HCT116 (cell line): ENCODE measurements at regions not wholly inside any gene's neighbourhood (a gene's known extent, or its start where the extent isn't known, plus 50 kb on each side); places are given as distances from the start of the nearest gene placed in this dataset.

Experiments
- ATAC-seq: fragments of 200-7000 bp; cut with Tn5 transposase; 2 replicates; pipeline ENCODE4 v1.9.1; 2020; ENCODE audit warnings: mild to moderate bottlenecking, moderate library complexity
- BruUV-seq: library from RNA; stranded (reverse); fragments of 400-500 nt; replicated peaks from 2 replicates; lab custom pipeline; 2021; lab: Mats Ljungman, UMichigan
- CTCF ChIA-PET: fragments of 300-600 bp; sonication (Branson Sonifier 250); formaldehyde crosslinking; loops from one replicate; lab custom pipeline; 2021; ENCODE audit warnings: antibody characterized with exemption; lab: Charles Lee
- POLR2A ChIA-PET: fragments of 300-600, 350-600 bp; sonication (Branson Sonifier 250); formaldehyde crosslinking; loops from one replicate; lab custom pipeline; 2021; ENCODE audit warnings: antibody characterized with exemption; lab: Charles Lee
- RAD21 ChIA-PET, 2 experiments: fragments of 300-600 bp; sonication (Branson Sonifier 250); formaldehyde crosslinking; loops; one replicate each; lab custom pipeline; 2023; ENCODE audit warnings: low total read pairs in 2 of 2; ENCODE audit not compliant: uncharacterized antibody in 2 of 2, unreplicated experiment in 2 of 2, low non-redundant PET in 1 of 2; lab: Charles Lee
- DNase-seq: peaks from one replicate; pipeline ENCODE4 v3.0.0-alpha.2; 2010; ENCODE audit warnings: low read depth, low spot score
- H2AFZ ChIP-seq: fragments of 200-600 bp; shearing (Covaris generic), sonication (generic); 2 replicates; pipeline ENCODE4 v1.6.1; 2017; ENCODE audit warnings: low read depth, mixed run types, mixed read lengths, antibody characterized with exemption, low read length; ENCODE audit not compliant: poor library complexity, severe bottlenecking
- H3K27ac ChIP-seq: 2 replicates; pipeline ENCODE4 v1.5.1; 2012; ENCODE audit warnings: low read depth, low read length
- H3K27me3 ChIP-seq: fragments of 200-600 bp; sonication (generic); 2 replicates; pipeline ENCODE4 v1.6.1; 2016; ENCODE audit warnings: mixed run types, low read length, mixed read lengths; ENCODE audit not compliant: insufficient read depth
- H3K36me3 ChIP-seq, 2 experiments: fragments of 200-500 bp in 1 of 2; fragments of 200-600 bp in 1 of 2; sonication (Bioruptor generic) in 1 of 2; sonication (generic) in 1 of 2; 2 replicates each; pipeline versions ENCODE4 v1.5.1 to v1.6.1; 2014 to 2016; ENCODE audit warnings: low read length in 2 of 2, inconsistent platforms in 1 of 2, mixed read lengths in 1 of 2, mixed run types in 1 of 2; ENCODE audit not compliant: insufficient read depth in 2 of 2, control insufficient read depth in 1 of 2
- H3K4me1 ChIP-seq, 2 experiments: fragments of 200-600 bp in 1 of 2; sonication (generic) in 1 of 2; 2 replicates each; pipeline versions ENCODE4 v1.5.1 to v1.6.1; 2012 to 2017; ENCODE audit warnings: low read length in 2 of 2, inconsistent platforms in 1 of 2, mild to moderate bottlenecking in 1 of 2, mixed read lengths in 1 of 2, mixed run types in 1 of 2, moderate library complexity in 1 of 2; ENCODE audit not compliant: insufficient read depth in 2 of 2, control insufficient read depth in 1 of 2
- H3K4me2 ChIP-seq: fragments of 200-600 bp; sonication (generic); 2 replicates; pipeline ENCODE4 v1.6.1; 2017; ENCODE audit warnings: mixed run types, low read length, mixed read lengths
- H3K4me3 ChIP-seq, 2 experiments: fragments of 200-600 bp in 1 of 2; sonication (generic) in 1 of 2; replicated peaks in 1 of 2; 2 replicates each; pipeline ENCODE4 v1.5.1; 2011 to 2016; ENCODE audit warnings: low read length in 2 of 2, control low read depth in 1 of 2, low read depth in 1 of 2, mild to moderate bottlenecking in 1 of 2, mixed read lengths in 1 of 2, mixed run types in 1 of 2
- H3K79me2 ChIP-seq: fragments of 200-600 bp; sonication (generic); 2 replicates; pipeline ENCODE4 v1.6.1; 2017; ENCODE audit warnings: mild to moderate bottlenecking, mixed run types, low read length, moderate library complexity, mixed read lengths; ENCODE audit not compliant: insufficient read depth
- H3K9ac ChIP-seq: fragments of 200-600 bp; sonication (generic); 2 replicates; pipeline ENCODE4 v1.6.1; 2016; ENCODE audit warnings: low read length, mixed read lengths
- H3K9me2 ChIP-seq: fragments of 200-600 bp; sonication (generic), shearing (Covaris generic); 2 replicates; pipeline ENCODE4 v1.6.1; 2017; ENCODE audit warnings: mixed run types, mild to moderate bottlenecking, moderate library complexity; ENCODE audit not compliant: insufficient read depth
- H3K9me3 ChIP-seq, 2 experiments: fragments of 200-500 bp in 1 of 2; fragments of 200-600 bp in 1 of 2; sonication (Bioruptor generic) in 1 of 2; sonication (generic) in 1 of 2; 2 replicates each; pipeline ENCODE4 v1.6.1; 2014 to 2017; ENCODE audit warnings: low read length in 2 of 2, mixed read lengths in 2 of 2, inconsistent platforms in 1 of 2, low read depth in 1 of 2, mild to moderate bottlenecking in 1 of 2, mixed run types in 1 of 2, moderate library complexity in 1 of 2; ENCODE audit not compliant: control insufficient read depth in 1 of 2, insufficient read depth in 1 of 2
- H4K20me1 ChIP-seq: fragments of 200-600 bp; sonication (generic), shearing (Covaris generic); 2 replicates; pipeline ENCODE4 v1.6.1; 2017; ENCODE audit warnings: mixed run types, mild to moderate bottlenecking, moderate library complexity; ENCODE audit not compliant: insufficient read depth
- CEBPB ChIP-seq: IDR thresholded peaks from 2 replicates; pipeline ENCODE4 v1.6.1; 2012; ENCODE audit warnings: low read depth
- CTCF ChIP-seq, 3 experiments: fragments of 200-600 bp in 1 of 3; sonication (generic) in 1 of 3; IDR thresholded peaks in 2 of 3; conservative IDR thresholded peaks in 1 of 3; 2 replicates each; pipeline ENCODE4 v1.5.1; 2012 to 2017; ENCODE audit warnings: low read depth in 2 of 3, low read length in 2 of 3, antibody characterized with exemption in 1 of 3, borderline replicate concordance in 1 of 3, control low read depth in 1 of 3, mild to moderate bottlenecking in 1 of 3, mixed read lengths in 1 of 3, mixed run types in 1 of 3, moderate library complexity in 1 of 3; ENCODE audit not compliant: insufficient read depth in 1 of 3
- EGR1 ChIP-seq: IDR thresholded peaks from 2 replicates; pipeline ENCODE4 v1.6.1; 2012; ENCODE audit warnings: low read depth
- MAX ChIP-seq: IDR thresholded peaks from 2 replicates; pipeline ENCODE4 v1.6.1; 2012
- POLR2A ChIP-seq: IDR thresholded peaks from 2 replicates; pipeline ENCODE4 v1.7.0; 2011; ENCODE audit warnings: borderline replicate concordance; ENCODE audit not compliant: insufficient read depth, insufficient read length; ENCODE audit errors: extremely low read depth
- RAD21 ChIP-seq: IDR thresholded peaks from 2 replicates; pipeline ENCODE4 v1.6.1; 2012; ENCODE audit warnings: low read depth, mild to moderate bottlenecking
- REST ChIP-seq: IDR thresholded peaks from 2 replicates; pipeline ENCODE4 v1.6.1; 2012; ENCODE audit warnings: low read depth
- SRF ChIP-seq: IDR thresholded peaks from 2 replicates; pipeline ENCODE4 v1.6.1; 2012; ENCODE audit warnings: low read depth
- YY1 ChIP-seq: IDR thresholded peaks from 2 replicates; pipeline ENCODE4 v1.6.1; 2011; ENCODE audit warnings: low read length, low read depth, moderate library complexity, mild to moderate bottlenecking; ENCODE audit not compliant: insufficient replicate concordance; ENCODE audit errors: extremely low read depth
- ZFX ChIP-seq: fragments of 450-650 bp; IDR thresholded peaks from 2 replicates; pipeline ENCODE4 v1.6.1; 2017
- ZNF274 ChIP-seq: fragments of 200-500 bp; sonication (Bioruptor generic); IDR thresholded peaks from 2 replicates; pipeline ENCODE4 v1.6.1; 2014; ENCODE audit warnings: mild to moderate bottlenecking, low read depth, low read length, inconsistent platforms
- intact Hi-C: fragments of 100-400 bp; cut with micrococcal nuclease; formaldehyde crosslinking; loops from 2 replicates; pipeline ENCODE4 v1.10.0; 2022

GRCh38 chr6:140047321-140047720, 672.9 kb upstream of the CITED2 start (continued):
- TF ChIP-seq REST (no peak), ZFX (no peak), YY1 (no peak), MAX (no peak)

GRCh38 chr6:140046016-140046632, 671.7 kb upstream of the CITED2 start:
- no TSS peak for BruUV-seq
- no peaks in the 10 kb centered on the region for H3K27me3 ChIP-seq
- intact Hi-C loops: no loop called here
- ATAC-seq (no peak), DNase-seq (no peak)
- no peaks in the 10 kb centered on the region for H3K9me2 ChIP-seq
- H2AFZ ChIP-seq: no peak overlapping the region
- POLR2A ChIA-PET: no interaction called here
- no peak overlapping the region for H3K27ac ChIP-seq
- H3K79me2 ChIP-seq: no peaks in the 10 kb centered on the region
- CTCF ChIA-PET: no interaction called here
- no peaks in the 10 kb centered on the region for H3K9me3 ChIP-seq
- H3K4me3 ChIP-seq: no peak overlapping the region
- H3K36me3 ChIP-seq: no peaks in the 10 kb centered on the region
- no peak for TF ChIP-seq SRF
- no peak for TF ChIP-seq ZNF274
- TF ChIP-seq CEBPB: no peak
- no peak for TF ChIP-seq POLR2A
- no peak for TF ChIP-seq EGR1
- TF ChIP-seq CTCF (IDR thresholded peaks at IDR 0.05 in 2 of 3, conservative IDR thresholded peaks at IDR 0.05 in 1 of 3; ENCODE audit: borderline replicate concordance in 1 of 3, insufficient read depth in 1 of 3, low read depth in 2 of 3, low read length in 2 of 3): no peak
- TF ChIP-seq RAD21: no peak
- H4K20me1 ChIP-seq: no peaks in the 10 kb centered on the region
- no peak overlapping the region for H3K9ac ChIP-seq
- H3K4me1 ChIP-seq: peaks cover 21 to 32% of the 10 kb centered on the region in 2 experiments
- RAD21 ChIA-PET: no interaction called here
- no peak overlapping the region for H3K4me2 ChIP-seq
